Stimulated activated CD8-positive, alpha-beta memory T cell treated with anti-CD3 and anti-CD28 coated beads, Interleukin-7, amount 100 ng/mL, for 1 hour (primary cell): ENCODE measurements at regions not wholly inside any gene's neighbourhood (a gene's known extent, or its start where the extent isn't known, plus 50 kb on each side); places are given as distances from the start of the nearest gene placed in this dataset.

Experiments
- DNase-seq, 2 donors: peaks; one replicate each; pipeline ENCODE4 v3.0.0-alpha.2; 2020; ENCODE audit warnings: low read depth in 2 of 2

DNA sequence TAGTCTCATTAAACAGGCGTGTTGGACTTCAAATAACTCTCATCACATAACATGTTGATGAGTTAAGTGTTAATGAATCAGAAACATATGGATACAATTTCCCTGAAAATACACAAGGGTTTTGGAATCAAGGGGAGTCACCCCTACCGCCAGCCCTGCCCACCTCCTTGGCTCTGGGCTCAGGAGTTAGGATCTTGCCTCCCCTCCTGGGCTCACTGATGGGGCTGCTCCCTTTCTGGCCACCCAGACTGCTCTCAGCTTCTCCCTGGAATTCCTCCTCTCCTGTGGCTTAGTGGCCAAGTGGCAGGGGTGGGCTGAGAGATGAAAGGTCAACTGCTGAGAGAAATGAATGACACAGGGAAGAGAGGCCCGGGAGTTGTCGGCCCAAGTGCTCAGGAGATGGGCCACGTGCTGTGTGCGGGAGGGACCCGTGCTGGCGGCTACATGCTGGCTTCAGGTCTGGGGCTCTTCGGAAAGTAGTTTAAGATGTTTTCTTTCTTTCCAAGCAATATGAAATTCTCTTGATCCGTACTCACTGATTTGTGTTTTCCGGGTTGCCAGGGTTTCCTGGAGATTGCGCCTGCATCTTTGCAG is 55.8 kb upstream of the TNP1 start:
- no peak for DNase-seq

DNA sequence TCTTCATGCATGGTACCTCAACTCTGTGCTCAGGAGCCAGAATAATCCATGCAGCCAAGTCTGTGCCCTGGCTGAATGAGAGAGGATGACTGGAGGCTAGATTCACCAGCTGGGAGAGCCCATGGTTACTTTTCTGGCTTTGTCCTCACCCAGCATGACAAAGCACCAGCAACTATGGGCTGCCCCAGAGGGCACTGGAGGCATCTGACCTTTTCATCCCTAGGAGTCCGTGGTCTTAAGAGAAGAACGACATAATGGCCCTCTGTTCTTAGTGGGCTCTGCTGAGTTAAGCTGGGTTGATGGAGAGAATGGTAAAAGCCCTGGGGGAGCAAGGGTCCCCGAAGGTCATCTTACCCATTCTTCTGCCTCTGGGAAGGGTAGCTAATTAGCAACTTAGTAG is 54.6 kb upstream of the TNP1 start:
- no peak for DNase-seq

GRCh38 chr2:216911886-216912285 is 52.0 kb upstream of the TNP1 start:
- no peak for DNase-seq

DNA sequence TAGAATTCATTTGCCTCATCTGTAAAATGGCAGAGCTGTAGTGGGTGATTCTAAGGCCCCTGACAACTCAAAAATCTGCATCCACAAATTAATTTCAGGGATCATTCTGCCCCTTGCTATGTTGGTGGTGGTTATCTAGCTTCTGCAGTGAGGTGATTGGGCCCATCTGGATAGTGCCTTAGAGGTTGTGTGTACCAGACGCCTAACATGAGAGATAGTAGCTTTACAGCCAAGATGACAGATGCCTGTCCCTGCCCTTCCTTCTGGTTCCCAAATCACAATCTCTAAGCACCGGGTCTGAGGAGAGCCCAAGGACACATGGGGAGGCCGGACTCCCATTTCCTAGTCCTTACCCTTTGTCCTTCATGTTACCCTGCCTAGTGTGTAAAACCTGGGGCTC is 51.1 kb upstream of the TNP1 start:
- DNase-seq: no peak

DNA sequence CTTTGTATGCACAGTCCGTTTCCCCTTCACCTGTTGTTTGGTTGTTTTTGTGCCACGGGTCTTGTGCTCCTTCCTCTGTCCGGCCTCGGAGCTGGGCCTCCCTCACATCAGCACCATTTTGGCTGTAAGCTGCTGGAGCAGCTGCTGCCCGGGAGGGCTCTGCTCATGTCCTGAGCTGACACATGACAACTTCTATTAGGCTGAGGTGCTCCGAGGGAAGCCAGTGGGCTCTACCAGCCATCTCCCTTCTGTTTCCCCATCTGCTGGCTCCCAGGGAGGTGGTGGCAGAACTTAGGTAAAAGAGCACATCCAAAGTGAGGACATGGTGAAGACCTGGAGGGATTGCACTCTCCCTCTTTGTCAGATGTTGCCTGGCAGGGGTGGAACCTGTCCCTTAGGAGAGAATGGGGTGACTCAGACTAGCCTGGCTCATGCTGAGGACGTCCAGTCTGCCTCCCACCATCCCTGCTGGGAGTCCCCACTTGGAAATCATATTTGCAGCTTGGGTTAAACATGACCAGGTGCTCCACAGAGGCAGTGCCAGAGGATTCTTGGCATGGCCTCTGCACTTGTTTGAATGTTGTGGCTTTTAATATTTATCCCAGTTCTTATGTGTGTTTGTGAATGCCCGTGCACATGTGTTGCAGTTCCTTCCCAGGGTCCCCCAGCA is 49.8 kb upstream of the TNP1 start:
- DNase-seq: no peak
